H1 (cell line): ENCODE measurements at regions not wholly inside any gene's neighbourhood (a gene's known extent, or its start where the extent isn't known, plus 50 kb on each side); places are given as distances from the start of the nearest gene placed in this dataset.
"Not testable (repeated sequence)": the region's sequence is repeated elsewhere in the genome, so short reads cannot be mapped to it uniquely, and the experiment has no call there.

Experiments
- CTCF ChIA-PET: fragments of 300-600 bp; sonication (Branson Sonifier 250); formaldehyde crosslinking; loops from one replicate; lab custom pipeline; 2021; ENCODE audit not compliant: partially characterized antibody; lab: Charles Lee
- POLR2A ChIA-PET: fragments of 300-600 bp; sonication (Branson Sonifier 250); formaldehyde crosslinking; loops from one replicate; lab custom pipeline; 2021; ENCODE audit warnings: inconsistent platforms; ENCODE audit not compliant: partially characterized antibody; lab: Charles Lee
- DNase-seq, 2 experiments: peaks; one replicate each; pipeline versions ENCODE4 v3.0.0 to v3.0.0-alpha.2; 2010 to 2022; ENCODE audit warnings: low spot score in 2 of 2, low read depth in 1 of 2, mixed read lengths in 1 of 2
- FAIRE-seq: peaks from 2 replicates; lab custom pipeline; 2011; peaks lifted over from hg19 to GRCh38; lab: Jason Lieb, UNC
- H2AFZ ChIP-seq: 2 replicates; pipeline ENCODE4 v1.8.1; 2012; ENCODE audit warnings: low read length, inconsistent platforms
- H2AK5ac ChIP-seq: 2 replicates; pipeline ENCODE4 v1.6.1; 2013; ENCODE audit warnings: low read depth, low read length
- H2BK120ac ChIP-seq: replicated peaks from 2 replicates; pipeline ENCODE3; 2013; ENCODE audit warnings: low read depth, low read length, inconsistent platforms
- H2BK12ac ChIP-seq: 2 replicates; pipeline ENCODE4 v1.6.1; 2013; ENCODE audit warnings: low read depth, low read length
- H2BK15ac ChIP-seq: 2 replicates; pipeline ENCODE4 v1.6.1; 2013; ENCODE audit warnings: low read length
- H2BK20ac ChIP-seq: 2 replicates; pipeline ENCODE4 v1.6.1; 2013; ENCODE audit warnings: low read length
- H2BK5ac ChIP-seq: 2 replicates; pipeline ENCODE4 v1.6.1; 2013; ENCODE audit warnings: low read depth, low read length
- H3K14ac ChIP-seq: 2 replicates; pipeline ENCODE4 v1.6.1; 2013; ENCODE audit warnings: inconsistent platforms; ENCODE audit not compliant: insufficient read length
- H3K18ac ChIP-seq: 2 replicates; pipeline ENCODE4 v1.6.1; 2013; ENCODE audit warnings: low read length; ENCODE audit errors: extremely low read depth
- H3K23ac ChIP-seq: 2 replicates; pipeline ENCODE4 v1.6.1; 2013; ENCODE audit warnings: inconsistent platforms; ENCODE audit not compliant: insufficient read length
- H3K23me2 ChIP-seq: 2 replicates; pipeline ENCODE4 v1.6.1; 2013; ENCODE audit warnings: low read depth, low read length
- H3K27ac ChIP-seq: 2 replicates; pipeline ENCODE4 v1.6.1; 2011; ENCODE audit warnings: low read depth, low read length, inconsistent platforms
- H3K27me3 ChIP-seq, 4 experiments: replicated peaks in 1 of 4; 1 replicate in 1 of 4; 2 replicates in 3 of 4; pipeline versions ENCODE4 v1.6.1 to v1.8.1; 2011 to 2013; ENCODE audit warnings: low read length in 3 of 4, mild to moderate bottlenecking in 3 of 4, inconsistent platforms in 2 of 4, mixed read lengths in 2 of 4, moderate library complexity in 1 of 4; ENCODE audit not compliant: control insufficient read depth in 3 of 4, insufficient read depth in 3 of 4; ENCODE audit errors: extremely low read depth in 1 of 4
- H3K36me3 ChIP-seq, 4 experiments: 2 replicates each; pipeline versions ENCODE4 v1.6.1 to v1.8.1; 2011 to 2013; ENCODE audit warnings: mild to moderate bottlenecking in 4 of 4, low read length in 3 of 4, moderate library complexity in 2 of 4, control low read depth in 1 of 4, inconsistent platforms in 1 of 4; ENCODE audit not compliant: insufficient read depth in 4 of 4, control insufficient read depth in 2 of 4
- H3K4ac ChIP-seq: replicated peaks from 2 replicates; pipeline ENCODE3; 2013; ENCODE audit warnings: low read length, low read depth, mixed read lengths, inconsistent platforms; ENCODE audit not compliant: insufficient read length
- H3K4me1 ChIP-seq, 4 experiments: replicated peaks in 1 of 4; 1 replicate in 1 of 4; 2 replicates in 3 of 4; pipeline versions ENCODE4 v1.6.1 to v1.8.1; 2011 to 2013; ENCODE audit warnings: low read length in 3 of 4, inconsistent platforms in 2 of 4, mixed read lengths in 1 of 4; ENCODE audit not compliant: insufficient read depth in 4 of 4, control insufficient read depth in 3 of 4
- H3K4me2 ChIP-seq, 2 experiments: 2 replicates each; pipeline versions ENCODE4 v1.6.1 to v1.8.1; 2011 to 2013; ENCODE audit warnings: low read depth in 2 of 2, low read length in 2 of 2, control low read depth in 1 of 2, inconsistent platforms in 1 of 2, mild to moderate bottlenecking in 1 of 2; ENCODE audit not compliant: insufficient read depth in 1 of 2
- H3K4me3 ChIP-seq, 4 experiments: fragments of 200-600, 300-600 bp in 1 of 4; sonication (generic), shearing (Covaris generic), sonication (Bioruptor Twin) in 1 of 4; 2 replicates each; pipeline versions ENCODE4 v1.5.1 to v1.8.1; 2011 to 2016; ENCODE audit warnings: low read length in 4 of 4, low read depth in 3 of 4, control low read depth in 2 of 4, inconsistent platforms in 2 of 4, mild to moderate bottlenecking in 2 of 4, mixed read lengths in 1 of 4, moderate library complexity in 1 of 4; ENCODE audit not compliant: insufficient read depth in 2 of 4; ENCODE audit errors: extremely low read depth in 1 of 4
- H3K56ac ChIP-seq: replicated peaks from 2 replicates; pipeline ENCODE3; 2013; ENCODE audit warnings: low read depth, mild to moderate bottlenecking, mixed read lengths, low read length, inconsistent platforms; ENCODE audit not compliant: insufficient read length
- H3K79me1 ChIP-seq: 2 replicates; pipeline ENCODE4 v1.6.1; 2013; ENCODE audit warnings: low read depth, low read length, control low read depth
- H3K79me2 ChIP-seq, 2 experiments: 2 replicates each; pipeline versions ENCODE4 v1.6.1 to v1.8.1; 2012 to 2013; ENCODE audit warnings: low read length in 2 of 2, mild to moderate bottlenecking in 2 of 2, inconsistent platforms in 1 of 2; ENCODE audit not compliant: insufficient read depth in 2 of 2, control insufficient read depth in 1 of 2
- H3K9ac ChIP-seq, 4 experiments: replicated peaks in 1 of 4; 1 replicate in 1 of 4; 2 replicates in 3 of 4; pipeline versions ENCODE4 v1.6.1 to v1.8.1; 2011 to 2013; ENCODE audit warnings: low read depth in 3 of 4, low read length in 3 of 4, control low read depth in 2 of 4, mild to moderate bottlenecking in 2 of 4, moderate library complexity in 2 of 4, inconsistent platforms in 1 of 4; ENCODE audit errors: extremely low read depth in 1 of 4
- H3K9me3 ChIP-seq, 2 experiments: 2 replicates each; pipeline versions ENCODE4 v1.6.1 to v1.8.1; 2012 to 2013; ENCODE audit warnings: mild to moderate bottlenecking in 2 of 2, moderate library complexity in 2 of 2, control low read depth in 1 of 2, inconsistent platforms in 1 of 2, low read depth in 1 of 2, low read length in 1 of 2, mixed read lengths in 1 of 2; ENCODE audit not compliant: insufficient read depth in 2 of 2
- H4K20me1 ChIP-seq, 2 experiments: replicated peaks in 1 of 2; 2 replicates each; pipeline versions ENCODE3 to v1.8.1; 2011 to 2013; ENCODE audit warnings: inconsistent platforms in 2 of 2, low read length in 2 of 2, mild to moderate bottlenecking in 1 of 2; ENCODE audit not compliant: insufficient read depth in 2 of 2, control insufficient read depth in 1 of 2
- H4K5ac ChIP-seq: 2 replicates; pipeline ENCODE4 v1.6.1; 2013; ENCODE audit warnings: low read length, low read depth, mixed read lengths, inconsistent platforms; ENCODE audit not compliant: insufficient read length
- H4K8ac ChIP-seq: 2 replicates; pipeline ENCODE4 v1.8.0; 2013; ENCODE audit warnings: mild to moderate bottlenecking, moderate library complexity, low read length, inconsistent platforms; ENCODE audit not compliant: insufficient read depth; ENCODE audit errors: extremely low read depth
- H4K91ac ChIP-seq: replicated peaks from 2 replicates; pipeline ENCODE3; 2013; ENCODE audit warnings: low read length, mixed read lengths, inconsistent platforms; ENCODE audit not compliant: insufficient read length
- WGBS, 2 experiments: shearing (Covaris generic) in 1 of 2; methylation state at CpG; one replicate each; pipeline versions ENCODE4 v1.1.6 to v1.1.7; 2013 to 2015; ENCODE audit warnings: low lambda C conversion rate in 2 of 2, mixed read lengths in 2 of 2, inconsistent platforms in 1 of 2, low coverage in 1 of 2, missing lambda C conversion rate in 1 of 2; ENCODE audit not compliant: insufficient replicate concordance in 2 of 2, insufficient coverage in 1 of 2, insufficient read length in 1 of 2; ENCODE audit errors: extremely low coverage in 1 of 2, missing lambda C conversion rate in 1 of 2; 5-methylcytosine and 5-hydroxymethylcytosine counted together

DNA sequence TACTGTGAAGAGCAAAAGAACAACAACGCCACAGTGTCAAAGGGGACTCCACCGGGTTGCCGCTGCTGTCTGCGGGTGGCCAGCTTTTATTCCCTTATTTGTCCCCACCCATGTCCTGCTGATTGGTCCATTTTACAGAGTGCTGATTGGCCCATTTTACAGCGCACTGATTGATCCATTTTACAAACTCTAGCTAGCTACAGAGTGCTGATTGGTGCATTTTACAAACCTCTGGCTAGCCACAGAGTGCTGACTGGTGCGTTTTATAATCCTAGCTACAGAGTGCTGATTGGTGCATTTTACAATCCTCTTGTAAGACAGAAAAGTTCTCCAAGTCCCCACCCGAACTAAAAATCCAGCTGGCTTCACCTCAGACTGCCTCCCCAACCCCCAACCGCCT is 251.0 kb upstream of the ATP10A start:
- H3K4ac ChIP-seq, H2BK15ac ChIP-seq, POLR2A ChIA-PET, H3K36me3 ChIP-seq, H3K18ac ChIP-seq, H3K14ac ChIP-seq, H2BK12ac ChIP-seq, H3K56ac ChIP-seq, H3K9ac ChIP-seq, H3K4me2 ChIP-seq, H3K4me3 ChIP-seq, H3K27ac ChIP-seq, H4K5ac ChIP-seq, H2BK5ac ChIP-seq, H3K4me1 ChIP-seq, H2AFZ ChIP-seq, H4K8ac ChIP-seq, H3K23ac ChIP-seq, DNase-seq, H2BK20ac ChIP-seq, FAIRE-seq, H3K79me1 ChIP-seq, H3K79me2 ChIP-seq, H3K9me3 ChIP-seq, H3K27me3 ChIP-seq, H4K91ac ChIP-seq, H4K20me1 ChIP-seq, H2BK120ac ChIP-seq, H3K23me2 ChIP-seq, H2AK5ac ChIP-seq: not testable (repeated sequence)
- CTCF ChIA-PET, result interaction anchor here (0.8 to 3.4 kb wide), 2 partner anchors 19 to 75 kb away, joined by 3 to 14 read pairs; no protein-coding TSS in a partner anchor
- 92% methylated on average over 8 of the region's 8 CpGs; no CpG with 5 or more reads in 1 of the 2 experiments for WGBS, 2 experiments
